ENCODE measurements at regions not wholly inside any gene's neighbourhood (a gene's known extent, or its start where the extent isn't known, plus 50 kb on each side); places are given as distances from the start of the nearest gene placed in this dataset.

DNA sequence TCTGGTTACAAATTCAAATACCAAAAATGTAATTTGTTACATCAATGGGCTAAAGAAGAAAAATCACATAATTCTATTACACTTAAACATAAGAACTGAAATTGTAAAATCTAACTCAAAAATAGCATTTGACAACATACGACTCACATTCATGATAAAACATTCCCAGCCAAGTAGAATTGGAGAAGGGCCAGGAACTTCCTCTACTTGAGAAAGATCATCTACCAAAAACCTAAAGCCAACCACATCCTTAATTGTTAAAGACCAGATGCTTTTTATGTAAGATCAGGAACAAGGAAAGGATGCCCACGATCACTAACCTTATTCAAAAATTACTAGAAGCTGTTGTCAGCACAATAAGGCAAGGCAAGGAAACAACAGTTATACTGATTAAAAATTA is 1819.8 kb upstream of the C9orf72 start:
- no peak overlapping the region for H2BK120ac ChIP-seq (ENCODE audit: low read depth, low read length, poor library complexity, severe bottlenecking)
- no peaks in the 10 kb centered on the region for H3K27me3 Mint-ChIP-seq (ENCODE audit: low read depth)
- H3K27me3 ChIP-seq (ENCODE audit: insufficient read depth, low read length) = no peaks in the 10 kb centered on the region
- no peak for TF ChIP-seq CTCF (conservative IDR thresholded peaks at IDR 0.05)
- H3T11ph ChIP-seq (ENCODE audit: low read length) = no peak overlapping the region
- no peak overlapping the region for H3K27ac ChIP-seq (ENCODE audit: insufficient read length, low read depth, low read length)
- no peak overlapping the region for H3K14ac ChIP-seq (ENCODE audit: insufficient read depth, low read length)
- H3K4me2 ChIP-seq (ENCODE audit: insufficient read depth, insufficient read length, low read length) = no peak overlapping the region
- H3K4me1 ChIP-seq (ENCODE audit: insufficient read depth, low read length) = no peaks in the 10 kb centered on the region
- H2BK15ac ChIP-seq (ENCODE audit: low read depth, low read length) = no peak overlapping the region
- H4K5ac ChIP-seq (ENCODE audit: insufficient read length, low read depth, low read length) = no peak overlapping the region
- no peaks in the 10 kb centered on the region for H3K9me3 Mint-ChIP-seq
- H3K18ac ChIP-seq (ENCODE audit: insufficient read length, low read depth, low read length) = no peak overlapping the region
- no peaks in the 10 kb centered on the region for H4K20me1 ChIP-seq (ENCODE audit: control insufficient read depth, insufficient read depth, insufficient read length)
- no peaks in the 10 kb centered on the region for H3K36me3 Mint-ChIP-seq (ENCODE audit: insufficient read depth in 1 of 3, low read depth in 3 of 3)
- no peak overlapping the region for H4K91ac ChIP-seq (ENCODE audit: insufficient read length, low read depth, low read length)
- no peak overlapping the region for H2AK5ac ChIP-seq (ENCODE audit: insufficient read length, low read length)
- H2BK20ac ChIP-seq (ENCODE audit: low read depth, low read length, poor library complexity, severe bottlenecking) = no peak overlapping the region
- H3K27ac Mint-ChIP-seq = no peak overlapping the region
- no peak overlapping the region for H2AFZ ChIP-seq (ENCODE audit: low read length)
- no peak overlapping the region for H3K4ac ChIP-seq (ENCODE audit: low read depth, low read length)
- H4K8ac ChIP-seq (replicated peaks; ENCODE audit: insufficient read length, low read depth, low read length) = no peak overlapping the region
- H3K4me3 Mint-ChIP-seq = no peak overlapping the region
- DNase-seq = no peak
- no CpG with 5 or more reads among the region's 2 CpGs for WGBS (ENCODE audit: extremely low coverage, insufficient read length, low lambda C conversion rate)
- no peak overlapping the region for H3K56ac ChIP-seq (ENCODE audit: insufficient read length, low read depth, low read length)
- H3K9me3 ChIP-seq (ENCODE audit: control insufficient read depth, low read depth, low read length) = no peaks in the 10 kb centered on the region
- H2BK12ac ChIP-seq (ENCODE audit: insufficient read length, low read depth, low read length) = no peak overlapping the region
- H2BK5ac ChIP-seq (ENCODE audit: insufficient read length, low read length) = no peak overlapping the region
- no peaks in the 10 kb centered on the region for H3K79me2 ChIP-seq (ENCODE audit: insufficient read depth, low read length)
- H3K23me2 ChIP-seq (ENCODE audit: insufficient read length, low read depth, low read length, poor library complexity, severe bottlenecking) = no peaks in the 10 kb centered on the region
- no peak overlapping the region for H3K23ac ChIP-seq (ENCODE audit: insufficient read length, low read depth, low read length)
- no peak overlapping the region for H3K9ac ChIP-seq (ENCODE audit: extremely low read depth, insufficient read length, low read length)
- no peaks in the 10 kb centered on the region for H3K79me1 ChIP-seq (ENCODE audit: insufficient read depth, low read depth, low read length, poor library complexity, severe bottlenecking)
- H3K4me1 Mint-ChIP-seq = peaks cover 11 to 16% of the 10 kb centered on the region in 2 experiments

Measured in H9 (cell line).